Fibroblast of lung (primary cell): ENCODE measurements at regions not wholly inside any gene's neighbourhood (a gene's known extent, or its start where the extent isn't known, plus 50 kb on each side); places are given as distances from the start of the nearest gene placed in this dataset.

Experiments
- DNase-seq, 2 donors: peaks; one replicate each; pipeline versions ENCODE4 v3.0.0 to v3.0.0-alpha.2; 2010; ENCODE audit warnings: low read depth in 2 of 2
- H2AFZ ChIP-seq: 2 replicates; pipeline ENCODE4 v1.5.1; 2012; ENCODE audit warnings: low read length, control low read depth, inconsistent platforms
- H3K27ac ChIP-seq: 2 replicates; pipeline ENCODE4 v1.5.1; 2011; ENCODE audit warnings: low read length, control low read depth; ENCODE audit not compliant: insufficient read depth
- H3K27me3 ChIP-seq: 2 replicates; pipeline ENCODE4 v1.5.1; 2011; ENCODE audit warnings: mild to moderate bottlenecking, low read length; ENCODE audit not compliant: control insufficient read depth, insufficient read depth
- H3K36me3 ChIP-seq: 2 replicates; pipeline ENCODE4 v1.5.1; 2011; ENCODE audit warnings: low read length; ENCODE audit not compliant: control insufficient read depth, insufficient read depth
- H3K4me1 ChIP-seq: 2 replicates; pipeline ENCODE4 v1.5.1; 2011; ENCODE audit warnings: low read length; ENCODE audit not compliant: control insufficient read depth, insufficient read depth; ENCODE audit errors: extremely low read depth
- H3K4me2 ChIP-seq: 2 replicates; pipeline ENCODE4 v1.5.1; 2011; ENCODE audit warnings: low read length, control low read depth; ENCODE audit not compliant: insufficient read depth; ENCODE audit errors: extremely low read depth
- H3K4me3 ChIP-seq, 4 experiments: fragments of 200-600 bp in 1 of 4; sonication (generic) in 1 of 4; replicated peaks in 1 of 4; 2 replicates each; pipeline ENCODE4 v1.5.1; 2011 to 2016; ENCODE audit warnings: low read length in 4 of 4, low read depth in 3 of 4, mild to moderate bottlenecking in 3 of 4, control low read depth in 2 of 4, inconsistent platforms in 1 of 4, mixed read lengths in 1 of 4; ENCODE audit not compliant: insufficient read depth in 1 of 4; ENCODE audit errors: control extremely low read depth in 1 of 4
- H3K79me2 ChIP-seq: 2 replicates; pipeline ENCODE4 v1.5.1; 2012; ENCODE audit warnings: mild to moderate bottlenecking, low read length, inconsistent platforms; ENCODE audit not compliant: control insufficient read depth, insufficient read depth
- H3K9ac ChIP-seq: 2 replicates; pipeline ENCODE4 v1.5.1; 2011; ENCODE audit warnings: mild to moderate bottlenecking, low read length, control low read depth; ENCODE audit not compliant: insufficient read depth
- H3K9me3 ChIP-seq: 2 replicates; pipeline ENCODE4 v1.5.1; 2012; ENCODE audit warnings: low read depth, low read length; ENCODE audit not compliant: control insufficient read depth, insufficient read depth
- H4K20me1 ChIP-seq: 2 replicates; pipeline ENCODE4 v1.5.1; 2011; ENCODE audit warnings: low read length; ENCODE audit not compliant: control insufficient read depth, insufficient read depth; ENCODE audit errors: extremely low read depth
- CTCF ChIP-seq, 2 donors: IDR thresholded peaks in 1 of 2; conservative IDR thresholded peaks in 1 of 2; 1 replicate in 1 of 2; 2 replicates in 1 of 2; pipeline ENCODE4 v1.5.1; 2011 to 2012; ENCODE audit warnings: low read length in 2 of 2, control low read depth in 1 of 2, inconsistent platforms in 1 of 2, low read depth in 1 of 2, mild to moderate bottlenecking in 1 of 2
- EZH2 ChIP-seq: IDR thresholded peaks from 2 replicates; pipeline ENCODE4 v1.5.1; 2012; ENCODE audit warnings: low read length, control low read depth, mild to moderate bottlenecking; ENCODE audit errors: missing control alignments

- TF ChIP-seq EZH2 (no peak), CTCF (conservative IDR thresholded peaks at IDR 0.05 in 1 of 2, IDR thresholded peaks at IDR 0.05 in 1 of 2; ENCODE audit: low read depth in 1 of 2, low read length in 2 of 2) (no peak)
Measured at GRCh38 chr15:39513936-39514335, 66.9 kb upstream of the THBS1 start.

GRCh38 chr15:39514933-39515332 is 65.9 kb upstream of the THBS1 start:
- Histone ChIP-seq H4K20me1 (no peaks in the 10 kb centered on the region), H3K36me3 (no peaks in the 10 kb centered on the region), H3K4me3 (no peak overlapping the region), H3K4me1 (peaks cover 6% of the 10 kb centered on the region), H2AFZ (no peak overlapping the region), H3K9me3 (no peaks in the 10 kb centered on the region), H3K27ac (no peak overlapping the region), H3K9ac (no peak overlapping the region), H3K27me3 (no peaks in the 10 kb centered on the region), H3K4me2 (no peak overlapping the region), H3K79me2 (no peaks in the 10 kb centered on the region)
- TF ChIP-seq CTCF (conservative IDR thresholded peaks at IDR 0.05 in 1 of 2, IDR thresholded peaks at IDR 0.05 in 1 of 2; ENCODE audit: low read depth in 1 of 2, low read length in 2 of 2) = no peak
- DNase-seq = no peak

More at GRCh38 chr15:39513936-39514335, 66.9 kb upstream of the THBS1 start:
- Histone ChIP-seq H3K4me2 (no peak overlapping the region), H3K4me3 (no peak overlapping the region), H3K27me3 (no peaks in the 10 kb centered on the region), H4K20me1 (no peaks in the 10 kb centered on the region), H3K9ac (no peak overlapping the region), H3K27ac (no peak overlapping the region), H2AFZ (no peak overlapping the region), H3K4me1 (peaks cover 6% of the 10 kb centered on the region), H3K9me3 (no peaks in the 10 kb centered on the region), H3K79me2 (no peaks in the 10 kb centered on the region), H3K36me3 (no peaks in the 10 kb centered on the region)
- DNase-seq = no peak

- Histone ChIP-seq H4K20me1 (no peaks in the 10 kb centered on the region), H3K27ac (no peak overlapping the region), H3K4me2 (no peak overlapping the region), H3K79me2 (no peaks in the 10 kb centered on the region), H3K9ac (no peak overlapping the region), H3K4me3 (no peak overlapping the region), H3K27me3 (no peaks in the 10 kb centered on the region), H3K4me1 (peaks cover 6% of the 10 kb centered on the region), H3K9me3 (no peaks in the 10 kb centered on the region), H2AFZ (no peak overlapping the region), H3K36me3 (no peaks in the 10 kb centered on the region)
- TF ChIP-seq EZH2 (no peak), CTCF (conservative IDR thresholded peaks at IDR 0.05 in 1 of 2, IDR thresholded peaks at IDR 0.05 in 1 of 2; ENCODE audit: low read depth in 1 of 2, low read length in 2 of 2) (no peak)
- no peak for DNase-seq
Measured at GRCh38 chr15:39515765-39516164, 65.1 kb upstream of the THBS1 start.
